Chondrocyte (in vitro differentiated cells): ENCODE measurements at regions not wholly inside any gene's neighbourhood (a gene's known extent, or its start where the extent isn't known, plus 50 kb on each side); places are given as distances from the start of the nearest gene placed in this dataset.
"Not testable (repeated sequence)": the region's sequence is repeated elsewhere in the genome, so short reads cannot be mapped to it uniquely, and the experiment has no call there.

ENCODE experiments used
- DNase-seq: peaks from one replicate; pipeline ENCODE4 v3.0.0; 2021; ENCODE audit warnings: mixed read lengths, low spot score
- H3K27ac Mint-ChIP-seq: one replicate; pipeline ENCODE4 v1.8.0; 2021; ENCODE audit warnings: mild to moderate bottlenecking, moderate library complexity, mixed read lengths; ENCODE audit not compliant: unreplicated experiment
- H3K27me3 Mint-ChIP-seq: 2 replicates; pipeline ENCODE4 v1.8.0; 2021; ENCODE audit warnings: low read depth, mixed read lengths
- H3K36me3 Mint-ChIP-seq: 2 replicates; pipeline ENCODE4 v1.8.0; 2021; ENCODE audit warnings: low read depth, mixed read lengths
- H3K4me1 Mint-ChIP-seq: 2 replicates; pipeline ENCODE4 v1.8.0; 2021; ENCODE audit warnings: low read depth, mild to moderate bottlenecking, mixed read lengths
- H3K4me3 Mint-ChIP-seq: one replicate; pipeline ENCODE4 v1.8.0; 2021; ENCODE audit warnings: mild to moderate bottlenecking, moderate library complexity, mixed read lengths; ENCODE audit not compliant: unreplicated experiment
- H3K9me3 Mint-ChIP-seq: 2 replicates; pipeline ENCODE4 v1.8.0; 2021; ENCODE audit warnings: low read depth, mixed read lengths
- TF ChIP-seq, protein P1 (sequence below): fragments of 200-600 bp; sonication (generic); IDR thresholded peaks from 2 replicates; pipeline ENCODE4 v1.5.0; 2021; ENCODE audit warnings: antibody characterized with exemption, mild to moderate bottlenecking, moderate library complexity

DNA sequence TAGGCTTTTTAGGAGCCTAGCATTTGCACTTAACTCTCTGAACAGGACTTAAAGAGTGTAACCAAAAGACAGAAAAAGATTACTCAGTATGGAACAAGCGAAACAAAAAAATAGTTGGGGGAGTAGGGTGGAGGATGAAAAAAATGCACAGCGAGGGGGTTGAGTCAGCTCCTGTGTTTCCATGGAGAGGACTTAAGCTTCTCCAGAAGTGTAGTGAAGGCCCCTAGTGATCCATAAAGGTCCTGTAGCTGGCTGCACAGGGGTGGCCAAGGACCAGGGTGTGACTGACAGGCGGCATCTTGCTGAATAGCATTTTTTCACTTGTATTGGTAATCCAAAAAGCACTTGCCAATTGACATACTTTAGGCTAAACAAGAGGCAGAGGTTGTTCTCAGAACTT lies 533.9 kb downstream of the RFPL4B start:
- DNase-seq, result no peak
- TF ChIP-seq, protein P1, sequence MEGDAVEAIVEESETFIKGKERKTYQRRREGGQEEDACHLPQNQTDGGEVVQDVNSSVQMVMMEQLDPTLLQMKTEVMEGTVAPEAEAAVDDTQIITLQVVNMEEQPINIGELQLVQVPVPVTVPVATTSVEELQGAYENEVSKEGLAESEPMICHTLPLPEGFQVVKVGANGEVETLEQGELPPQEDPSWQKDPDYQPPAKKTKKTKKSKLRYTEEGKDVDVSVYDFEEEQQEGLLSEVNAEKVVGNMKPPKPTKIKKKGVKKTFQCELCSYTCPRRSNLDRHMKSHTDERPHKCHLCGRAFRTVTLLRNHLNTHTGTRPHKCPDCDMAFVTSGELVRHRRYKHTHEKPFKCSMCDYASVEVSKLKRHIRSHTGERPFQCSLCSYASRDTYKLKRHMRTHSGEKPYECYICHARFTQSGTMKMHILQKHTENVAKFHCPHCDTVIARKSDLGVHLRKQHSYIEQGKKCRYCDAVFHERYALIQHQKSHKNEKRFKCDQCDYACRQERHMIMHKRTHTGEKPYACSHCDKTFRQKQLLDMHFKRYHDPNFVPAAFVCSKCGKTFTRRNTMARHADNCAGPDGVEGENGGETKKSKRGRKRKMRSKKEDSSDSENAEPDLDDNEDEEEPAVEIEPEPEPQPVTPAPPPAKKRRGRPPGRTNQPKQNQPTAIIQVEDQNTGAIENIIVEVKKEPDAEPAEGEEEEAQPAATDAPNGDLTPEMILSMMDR, result no peak
- Mint-ChIP-seq H3K27me3 (no peaks in the 10 kb centered on the region), H3K4me1 (peaks cover 62% of the 10 kb centered on the region), H3K36me3 (no peaks in the 10 kb centered on the region), H3K4me3 (peak overlapping the region; percentile 41), H3K27ac (peak overlapping the region; percentile 83), H3K9me3 (peaks cover 9% of the 10 kb centered on the region)

DNA sequence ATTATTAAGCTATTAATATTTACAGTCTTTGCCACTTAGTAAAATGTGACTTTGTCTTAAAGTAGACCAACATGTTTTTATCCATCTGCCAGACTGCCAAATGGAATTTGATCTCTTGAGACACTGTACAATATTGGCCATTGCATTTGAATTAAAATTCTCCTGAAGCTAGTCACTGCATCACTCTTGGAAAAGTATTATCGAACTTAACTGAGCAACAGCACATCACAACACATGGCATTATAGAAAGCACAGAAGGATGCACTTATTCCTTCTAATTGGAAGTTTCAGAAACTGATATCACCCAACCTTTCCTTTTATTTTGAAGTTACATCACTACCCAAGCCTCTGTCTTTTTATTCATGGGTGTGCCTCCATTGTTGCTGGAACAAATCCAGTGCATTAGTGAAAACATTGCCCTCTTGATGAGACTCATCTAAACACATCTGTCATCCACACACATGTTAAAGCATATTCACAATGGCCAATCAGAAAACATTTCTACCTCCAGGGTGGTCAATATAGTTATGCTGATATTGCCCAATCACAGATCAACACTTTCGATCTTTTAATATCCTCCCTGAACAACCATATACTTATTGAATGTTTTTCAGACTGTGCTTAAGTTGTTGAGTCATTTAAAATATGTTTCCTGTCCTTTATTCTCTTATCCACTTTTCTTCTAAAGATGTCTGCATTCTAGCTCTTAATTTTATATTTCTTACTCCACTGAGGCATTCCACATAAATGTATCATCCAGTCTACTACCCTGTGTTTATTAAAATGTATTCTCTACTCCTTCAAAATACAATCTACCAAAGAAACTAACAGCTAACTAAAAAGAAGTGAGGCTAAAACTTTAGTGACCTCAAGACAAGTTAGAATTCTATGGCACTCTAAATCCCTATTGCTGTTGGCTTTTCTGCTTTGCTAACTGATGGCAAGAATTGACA lies 535.0 kb downstream of the RFPL4B start:
- peak overlapping the region; percentile 85 for H3K27ac Mint-ChIP-seq
- DNase-seq, result no peak
- TF ChIP-seq, protein P1, result no peak
- peaks cover 52% of the 10 kb centered on the region for H3K4me1 Mint-ChIP-seq
- H3K4me3 Mint-ChIP-seq, result peak overlapping the region; percentile 10
- no peaks in the 10 kb centered on the region for H3K27me3 Mint-ChIP-seq
- H3K36me3 Mint-ChIP-seq, result no peaks in the 10 kb centered on the region
- peaks cover 11% of the 10 kb centered on the region for H3K9me3 Mint-ChIP-seq

DNA sequence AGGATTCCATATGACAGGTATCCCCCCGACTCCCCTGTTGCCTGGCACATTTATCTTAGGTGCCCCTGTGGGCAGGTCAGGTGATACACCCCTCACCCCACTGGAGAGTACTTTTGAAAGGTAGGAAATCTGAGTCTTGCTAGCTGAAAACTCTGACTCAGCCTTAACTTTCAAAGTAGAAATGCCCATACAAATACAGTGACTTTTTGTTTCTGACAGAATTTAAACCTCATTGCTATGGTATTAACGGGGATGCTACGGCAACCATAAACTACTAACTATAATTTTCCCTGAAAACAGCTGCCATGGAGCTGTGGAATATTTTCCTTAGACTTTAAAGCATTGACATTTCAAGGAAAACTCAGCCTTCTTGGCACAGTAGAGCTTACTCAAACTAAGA lies 536.0 kb downstream of the RFPL4B start:
- DNase-seq, result no peak
- peaks cover 42% of the 10 kb centered on the region for H3K4me1 Mint-ChIP-seq
- H3K27me3 Mint-ChIP-seq, result no peaks in the 10 kb centered on the region
- H3K36me3 Mint-ChIP-seq, result no peaks in the 10 kb centered on the region
- H3K4me3 Mint-ChIP-seq, result no peak overlapping the region
- peak overlapping the region; percentile 85 for H3K27ac Mint-ChIP-seq
- TF ChIP-seq, protein P1, result no peak
- H3K9me3 Mint-ChIP-seq, result peaks cover 13% of the 10 kb centered on the region

DNA sequence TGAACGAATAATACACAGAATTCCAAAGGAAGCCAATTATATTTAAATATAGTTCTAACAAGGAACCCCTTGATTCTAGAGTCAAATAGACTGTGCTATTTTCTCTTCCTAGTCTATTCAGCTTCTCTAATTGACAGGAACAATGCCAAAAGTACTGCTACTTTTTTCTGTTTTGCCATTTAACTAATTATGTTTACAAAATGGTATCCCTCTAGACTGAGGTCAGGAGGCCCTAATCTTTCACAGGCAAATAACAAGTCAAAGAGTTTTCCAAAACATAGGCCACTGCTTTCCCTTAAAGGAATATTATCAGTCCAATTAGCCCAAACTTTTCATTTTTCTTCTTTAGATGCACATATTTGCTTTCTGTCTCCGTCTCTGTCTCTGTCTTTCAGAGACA lies 539.3 kb downstream of the RFPL4B start:
- Mint-ChIP-seq H3K36me3 (no peaks in the 10 kb centered on the region), H3K4me3 (no peak overlapping the region), H3K27ac (no peak overlapping the region), H3K27me3 (no peaks in the 10 kb centered on the region), H3K9me3 (peaks cover 13% of the 10 kb centered on the region), H3K4me1 (peaks cover 19% of the 10 kb centered on the region)
- no peak for DNase-seq
- TF ChIP-seq, protein P1, result no peak

DNA sequence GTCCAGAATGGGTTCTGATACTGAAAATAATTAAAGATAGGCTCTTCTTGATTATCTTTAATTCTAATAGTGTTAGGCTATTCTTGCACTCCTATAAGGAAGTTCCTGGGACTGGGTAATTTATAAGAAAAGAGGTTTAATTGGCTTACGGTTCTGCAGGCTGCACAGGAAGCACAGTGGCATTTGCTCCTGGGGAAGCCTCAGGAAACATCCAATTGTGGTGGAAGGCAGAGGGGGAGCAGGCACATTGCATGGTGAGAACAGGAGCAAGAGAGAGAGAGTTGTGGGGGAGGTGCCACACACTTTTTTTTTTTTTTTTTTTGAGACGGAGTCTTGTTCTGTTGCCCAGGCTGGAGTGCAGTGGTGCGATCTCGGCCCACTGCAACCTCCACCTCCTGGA lies 540.3 kb downstream of the RFPL4B start:
- not testable (repeated sequence) for DNase-seq, H3K27me3 Mint-ChIP-seq, H3K27ac Mint-ChIP-seq, H3K4me3 Mint-ChIP-seq, H3K36me3 Mint-ChIP-seq
- H3K4me1 Mint-ChIP-seq, result peaks cover 18% of the 10 kb centered on the region
- H3K9me3 Mint-ChIP-seq, result peaks cover 13% of the 10 kb centered on the region
